ENCODE measurements at regions not wholly inside any gene's neighbourhood (a gene's known extent, or its start where the extent isn't known, plus 50 kb on each side); places are given as distances from the start of the nearest gene placed in this dataset.

DNA sequence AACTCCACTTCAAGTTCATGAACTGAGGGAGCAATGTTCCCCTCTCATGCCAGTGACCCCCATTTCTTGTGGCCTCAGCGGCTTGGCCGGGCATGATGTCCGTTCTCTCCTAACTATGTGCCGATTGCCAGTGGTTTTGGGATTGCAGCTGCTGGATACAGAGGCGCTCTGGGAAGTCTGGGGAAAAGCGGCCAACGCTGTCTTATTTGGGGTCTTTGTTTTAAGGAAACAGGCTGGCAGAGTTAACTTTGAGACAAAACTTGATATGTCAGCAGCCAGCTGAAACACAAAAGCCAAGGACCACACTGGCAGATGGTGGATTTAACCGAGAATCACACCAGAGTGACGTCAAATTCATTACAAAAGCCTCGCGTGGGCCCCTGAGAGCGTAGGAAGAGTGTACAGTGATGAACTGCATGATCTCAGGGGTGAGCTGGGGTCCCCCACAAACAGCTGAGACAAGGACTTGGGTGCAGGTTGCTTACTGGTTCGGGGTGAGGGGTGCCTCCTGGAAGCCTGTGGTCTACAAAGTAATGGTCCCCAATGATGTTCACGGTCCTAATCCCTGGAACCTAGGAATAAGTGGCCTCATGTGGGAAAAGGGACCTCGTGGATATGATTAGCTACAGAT lies 180.4 kb downstream of the IRF8 start:
- Mint-ChIP-seq H3K9me3 (no peaks in the 10 kb centered on the region), H3K4me3 (no peak overlapping the region), H3K4me1 (no peaks in the 10 kb centered on the region), H3K27me3 (peaks cover 19 to 42% of the 10 kb centered on the region in 2 donors), H3K36me3 (no peaks in the 10 kb centered on the region), H3K27ac (no peak overlapping the region)
- ATAC-seq (replicated peaks) = no peak
- DNase-seq = no peak

- Mint-ChIP-seq H3K9me3 (no peaks in the 10 kb centered on the region), H3K4me3 (no peak overlapping the region), H3K36me3 (no peaks in the 10 kb centered on the region), H3K27me3 (peaks cover 19 to 42% of the 10 kb centered on the region in 2 donors), H3K27ac (no peak overlapping the region), H3K4me1 (no peaks in the 10 kb centered on the region)
- DNase-seq (no peak), ATAC-seq (replicated peaks) (no peak)
Observed at GRCh38 chr16:86080131-86080875, 181.3 kb downstream of the IRF8 start.

DNA sequence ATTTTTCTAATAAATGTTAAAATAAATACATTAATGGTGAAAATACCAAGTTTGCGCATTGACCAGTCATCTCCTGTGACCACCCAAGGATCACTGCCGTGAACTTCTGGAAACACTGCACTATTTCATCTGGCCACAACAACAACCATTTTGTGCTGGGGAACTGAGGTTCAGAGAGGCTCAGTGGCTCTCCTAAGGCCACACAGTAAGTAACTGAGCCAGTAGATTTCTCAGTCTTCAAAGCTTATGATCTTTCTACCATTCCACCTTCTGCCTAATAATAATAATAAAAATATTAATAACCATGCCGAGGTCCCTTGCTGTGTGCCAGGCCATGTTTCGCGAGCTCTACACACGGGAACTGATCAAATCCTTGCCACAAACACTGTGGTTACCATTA lies 182.0 kb downstream of the IRF8 start:
- no peak for ATAC-seq (replicated peaks)
- no peaks in the 10 kb centered on the region for H3K4me1 Mint-ChIP-seq
- no peaks in the 10 kb centered on the region for H3K9me3 Mint-ChIP-seq
- peaks cover 19 to 37% of the 10 kb centered on the region in 2 donors for H3K27me3 Mint-ChIP-seq
- H3K36me3 Mint-ChIP-seq = no peaks in the 10 kb centered on the region
- H3K4me3 Mint-ChIP-seq = no peak overlapping the region
- no peak for DNase-seq
- H3K27ac Mint-ChIP-seq = no peak overlapping the region

DNA sequence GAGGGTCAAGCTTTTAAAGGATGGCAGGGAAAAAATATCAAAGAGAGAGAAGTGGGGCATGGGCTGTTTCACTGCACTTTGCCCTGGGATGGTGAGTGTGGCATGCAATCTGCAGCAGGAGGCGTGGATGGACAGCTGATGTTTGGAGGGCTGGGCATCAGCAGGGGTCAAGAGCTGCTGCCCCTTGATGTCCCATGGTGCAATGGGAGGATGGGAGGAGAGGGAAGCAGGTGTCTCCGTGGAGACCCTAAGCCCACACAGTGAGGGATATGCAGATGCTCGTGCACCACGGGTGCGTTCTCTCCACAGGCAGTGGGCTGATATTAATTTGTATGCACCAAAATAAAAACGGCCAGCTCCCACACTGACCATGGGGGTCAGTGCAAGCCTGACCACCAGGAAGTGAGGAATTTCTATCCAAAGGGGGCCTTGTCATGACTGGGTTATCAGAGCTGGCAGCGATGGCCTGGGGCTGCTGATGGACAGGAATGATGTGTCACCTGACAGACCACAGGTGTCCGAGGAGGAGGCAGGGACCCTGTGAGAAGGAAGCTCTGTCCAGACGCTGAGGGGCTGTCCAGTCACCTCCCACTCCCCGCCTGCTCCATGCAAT lies 183.6 kb downstream of the IRF8 start:
- no peaks in the 10 kb centered on the region for H3K4me1 Mint-ChIP-seq
- no peaks in the 10 kb centered on the region for H3K36me3 Mint-ChIP-seq
- no peak for ATAC-seq (replicated peaks)
- H3K27me3 Mint-ChIP-seq = peaks cover 13 to 28% of the 10 kb centered on the region in 2 donors
- H3K4me3 Mint-ChIP-seq = no peak overlapping the region
- DNase-seq = no peak
- H3K27ac Mint-ChIP-seq = no peak overlapping the region
- H3K9me3 Mint-ChIP-seq = no peaks in the 10 kb centered on the region

DNA sequence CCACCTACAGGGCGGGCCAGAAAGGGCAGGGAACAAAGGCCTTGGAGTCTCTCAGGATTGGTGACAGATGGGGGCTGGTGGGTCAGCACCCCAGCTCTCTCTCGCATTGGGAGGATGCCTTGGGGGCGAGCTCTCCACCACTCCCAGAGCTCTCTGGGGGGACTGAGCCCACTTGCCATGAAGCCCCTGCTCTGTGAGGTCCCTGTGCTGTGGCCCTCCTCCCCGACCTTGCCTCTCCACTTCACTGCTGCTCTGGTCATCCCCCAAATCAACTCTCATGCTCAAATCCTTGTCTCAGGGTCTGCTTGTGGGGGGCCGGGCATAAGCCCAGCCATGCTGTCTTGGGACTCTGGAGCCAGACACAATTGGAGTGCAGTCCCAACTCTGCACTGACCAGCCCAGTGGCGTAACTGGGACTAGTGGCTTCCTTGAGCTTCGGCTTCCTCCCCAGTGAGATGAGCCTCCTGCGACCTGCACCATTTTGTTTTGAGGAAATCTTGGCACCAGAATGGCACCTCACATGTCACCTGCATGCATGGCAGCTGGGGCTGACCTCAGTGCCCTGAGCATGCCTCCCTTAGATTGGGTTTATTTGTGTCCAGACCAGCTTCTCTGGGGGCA lies 184.5 kb downstream of the IRF8 start:
- Mint-ChIP-seq H3K27me3 (peaks cover 11 to 21% of the 10 kb centered on the region in 2 donors), H3K9me3 (no peaks in the 10 kb centered on the region), H3K27ac (no peak overlapping the region), H3K36me3 (no peaks in the 10 kb centered on the region), H3K4me1 (no peaks in the 10 kb centered on the region), H3K4me3 (no peak overlapping the region)
- DNase-seq (no peak), ATAC-seq (replicated peaks) (no peak)

- Mint-ChIP-seq H3K9me3 (no peaks in the 10 kb centered on the region), H3K4me3 (no peak overlapping the region), H3K4me1 (peaks cover 9 to 13% of the 10 kb centered on the region in 2 donors), H3K27me3 (peaks cover 7 to 16% of the 10 kb centered on the region in 2 donors), H3K27ac (no peak overlapping the region), H3K36me3 (no peaks in the 10 kb centered on the region)
- no peak for ATAC-seq (replicated peaks)
- DNase-seq = no peak
Observed at GRCh38 chr16:86085161-86085611, 186.2 kb downstream of the IRF8 start.

GRCh38 chr16:86085795-86086194 lies 186.8 kb downstream of the IRF8 start:
- peaks cover 12 to 16% of the 10 kb centered on the region in 2 donors for H3K4me1 Mint-ChIP-seq
- H3K27ac Mint-ChIP-seq = no peak overlapping the region
- H3K9me3 Mint-ChIP-seq = no peaks in the 10 kb centered on the region
- no peak overlapping the region for H3K4me3 Mint-ChIP-seq
- ATAC-seq (replicated peaks) (no peak), DNase-seq (no peak)
- H3K36me3 Mint-ChIP-seq = no peaks in the 10 kb centered on the region
- peaks cover 7 to 14% of the 10 kb centered on the region in 2 donors for H3K27me3 Mint-ChIP-seq

DNA sequence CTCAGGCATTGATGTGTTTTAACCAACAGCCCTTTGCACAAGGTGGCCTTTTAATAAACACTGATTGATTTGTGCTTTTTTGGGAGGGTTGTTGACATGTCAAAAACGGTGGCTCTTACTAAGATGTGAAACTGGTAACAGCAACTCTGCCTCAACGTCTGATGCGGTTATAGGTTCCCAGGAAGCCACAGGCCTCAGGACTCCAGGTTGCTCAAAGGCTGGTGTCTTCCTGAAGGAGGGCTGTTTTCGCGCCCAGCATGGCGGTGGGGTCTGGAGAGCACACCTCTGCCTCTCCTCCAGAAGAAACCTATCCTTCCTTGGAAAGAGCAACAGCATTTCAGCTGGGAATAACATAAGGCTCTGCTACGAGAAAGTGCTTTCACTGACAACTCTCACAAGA lies 187.5 kb downstream of the IRF8 start:
- Mint-ChIP-seq H3K4me3 (no peak overlapping the region), H3K36me3 (no peaks in the 10 kb centered on the region), H3K9me3 (no peaks in the 10 kb centered on the region), H3K27me3 (peaks cover 8 to 14% of the 10 kb centered on the region in 2 donors), H3K4me1 (peaks cover 12 to 16% of the 10 kb centered on the region in 2 donors), H3K27ac (no peak overlapping the region)
- ATAC-seq (replicated peaks) = no peak
- DNase-seq = no peak

DNA sequence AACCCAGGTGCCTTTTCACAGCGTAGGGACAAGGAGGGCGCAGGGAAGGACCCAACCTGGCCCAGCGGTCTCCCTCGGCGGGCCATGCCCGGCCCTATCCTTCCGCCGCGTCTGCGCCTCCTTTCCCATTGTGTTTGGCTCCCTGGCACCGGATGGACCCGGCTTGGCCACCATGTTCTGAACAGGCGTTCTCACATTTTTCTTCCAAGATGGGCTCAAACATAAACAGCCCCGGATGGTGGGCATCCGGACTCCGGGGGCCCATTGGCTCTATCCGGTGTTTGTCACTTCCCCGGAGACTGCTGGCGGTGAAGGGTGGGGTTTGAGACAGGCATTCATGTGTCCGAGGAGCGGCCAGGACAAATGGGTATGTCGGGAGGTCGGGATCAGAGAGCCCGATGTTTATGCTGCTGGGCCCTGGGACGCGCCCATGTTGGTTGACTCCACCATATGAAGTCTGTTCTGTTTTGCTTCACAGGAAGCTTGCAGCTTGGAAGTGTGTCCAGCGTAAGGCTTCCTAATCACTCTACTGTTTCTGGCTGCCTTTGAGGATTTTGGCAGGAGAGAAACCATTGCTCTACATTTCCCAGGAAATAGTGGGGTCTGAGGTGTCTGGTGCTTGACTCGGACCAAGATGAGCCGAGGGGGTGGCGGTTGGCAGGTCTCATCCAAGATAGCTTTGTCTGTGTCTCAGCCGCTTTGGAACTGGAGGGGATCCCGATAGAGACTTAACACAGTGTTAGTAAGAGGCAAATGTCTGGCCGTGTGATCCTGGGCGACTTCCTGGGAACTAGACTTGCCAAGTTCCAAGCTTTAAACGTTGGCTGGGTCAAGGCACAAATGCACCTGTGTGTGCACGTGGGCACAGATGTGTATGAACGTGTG lies 188.3 kb downstream of the IRF8 start:
- Mint-ChIP-seq H3K9me3 (no peaks in the 10 kb centered on the region), H3K27ac (no peak overlapping the region), H3K36me3 (no peaks in the 10 kb centered on the region), H3K27me3 (peaks cover 11 to 15% of the 10 kb centered on the region in 2 donors), H3K4me1 (peaks cover 12 to 16% of the 10 kb centered on the region in 2 donors), H3K4me3 (no peak overlapping the region)
- ATAC-seq (replicated peaks) (no peak), DNase-seq (no peak)

DNA sequence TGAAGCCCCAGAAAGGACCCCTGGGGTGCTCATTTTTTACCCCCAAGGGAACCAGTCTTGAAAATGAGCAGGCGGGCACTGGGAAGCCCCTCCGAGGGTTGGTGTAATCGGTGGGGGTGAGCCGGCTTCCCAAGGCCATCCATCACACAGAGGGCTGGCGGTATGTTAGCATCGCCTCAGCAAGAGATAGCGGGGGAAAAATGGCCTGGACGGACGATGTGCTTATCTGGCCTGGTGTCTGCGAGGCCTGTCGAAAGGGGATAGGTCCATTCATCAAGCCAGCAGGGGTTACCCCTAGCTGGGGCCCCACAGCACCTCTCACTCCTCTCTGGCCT lies 188.9 kb downstream of the IRF8 start:
- Mint-ChIP-seq H3K4me1 (peaks cover 12 to 16% of the 10 kb centered on the region in 2 donors), H3K36me3 (no peaks in the 10 kb centered on the region), H3K27me3 (peaks cover 5 to 15% of the 10 kb centered on the region in 2 donors), H3K4me3 (no peak overlapping the region), H3K27ac (no peak overlapping the region), H3K9me3 (no peaks in the 10 kb centered on the region)
- DNase-seq = no peak
- no peak for ATAC-seq (replicated peaks)

DNA sequence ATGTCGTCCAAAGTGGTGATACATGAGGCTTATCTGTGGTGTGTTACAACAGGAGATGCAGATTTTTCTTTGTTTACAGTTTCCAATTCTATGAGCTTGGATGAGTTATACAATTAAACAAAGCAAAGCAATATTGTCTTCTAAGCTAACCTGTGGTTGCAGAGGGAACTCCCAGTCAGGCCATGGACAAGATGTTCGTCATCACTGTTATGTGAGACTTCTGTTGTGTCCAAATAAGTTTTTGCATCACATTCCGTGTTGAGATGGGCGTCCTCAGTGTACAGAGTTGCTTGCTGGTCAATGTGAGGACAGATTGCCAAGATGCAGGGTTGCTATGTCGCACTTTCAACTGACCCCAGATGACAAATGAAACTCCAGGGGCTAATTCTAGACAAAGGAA lies 189.3 kb downstream of the IRF8 start:
- Mint-ChIP-seq H3K9me3 (no peaks in the 10 kb centered on the region), H3K27ac (no peak overlapping the region), H3K27me3 (peaks cover 4 to 14% of the 10 kb centered on the region in 2 donors), H3K4me1 (peaks cover 12 to 16% of the 10 kb centered on the region in 2 donors), H3K4me3 (no peak overlapping the region), H3K36me3 (no peaks in the 10 kb centered on the region)
- DNase-seq (no peak), ATAC-seq (replicated peaks) (no peak)

GRCh38 chr16:86088816-86089215 lies 189.9 kb downstream of the IRF8 start:
- Mint-ChIP-seq H3K27ac (no peak overlapping the region), H3K27me3 (peaks cover 0 to 8% of the 10 kb centered on the region in 2 donors), H3K36me3 (no peaks in the 10 kb centered on the region), H3K4me3 (no peak overlapping the region), H3K4me1 (peaks cover 12 to 16% of the 10 kb centered on the region in 2 donors), H3K9me3 (no peaks in the 10 kb centered on the region)
- ATAC-seq (replicated peaks) (no peak), DNase-seq (no peak)

DNA sequence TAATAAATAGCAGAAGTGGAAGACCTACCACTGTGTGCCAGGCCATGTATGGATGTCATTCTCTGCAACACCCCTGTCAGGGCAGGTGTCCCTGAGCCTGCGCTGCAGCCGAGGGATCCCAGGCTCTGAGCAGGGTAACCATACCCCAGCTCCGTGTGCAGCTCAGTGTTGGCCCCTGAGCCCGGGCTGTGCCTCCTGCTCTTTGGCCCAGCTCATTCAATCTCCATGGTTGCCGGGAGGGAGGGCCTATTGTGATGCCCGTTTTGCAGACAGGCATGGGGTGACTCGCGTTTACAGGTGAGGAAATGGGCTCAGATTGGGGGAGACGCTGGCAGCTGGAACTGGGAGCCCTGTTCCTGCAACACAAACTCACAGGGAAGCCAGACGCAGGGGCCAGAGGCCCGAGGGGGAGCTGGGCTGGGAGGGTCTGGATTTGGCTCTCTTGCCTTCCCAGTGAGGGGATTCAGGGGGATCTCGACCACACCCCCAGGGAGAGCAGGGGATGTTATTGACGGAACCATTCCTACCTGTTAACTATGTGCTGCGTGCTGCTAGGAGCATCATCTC lies 190.5 kb downstream of the IRF8 start:
- Mint-ChIP-seq H3K4me3 (no peak overlapping the region), H3K27ac (peak overlapping the region; percentile 14), H3K36me3 (no peaks in the 10 kb centered on the region), H3K9me3 (no peaks in the 10 kb centered on the region), H3K4me1 (peaks cover 12 to 16% of the 10 kb centered on the region in 2 donors), H3K27me3 (peaks cover 0 to 8% of the 10 kb centered on the region in 2 donors)
- ATAC-seq (replicated peaks) = no peak
- no peak for DNase-seq

All from stimulated activated naive B cell treated with anti-CD40 and anti-IgM and Interleukin-4, amounts not matched to agents 10 μg/mL and 1 μg/mL and 100 μg/mL, for 72 hours (primary cell).